HG03432 (cell line): ENCODE measurements at regions not wholly inside any gene's neighbourhood (a gene's known extent, or its start where the extent isn't known, plus 50 kb on each side); places are given as distances from the start of the nearest gene placed in this dataset.
"Not testable (repeated sequence)": the region's sequence is repeated elsewhere in the genome, so short reads cannot be mapped to it uniquely, and the experiment has no call there.

Source experiments
- ATAC-seq: cut with Tn5 transposase; IDR thresholded peaks from one replicate; pipeline ENCODE4 v1.9.1; 2021; ENCODE audit warnings: mild to moderate bottlenecking, moderate library complexity; ENCODE audit not compliant: unreplicated experiment

DNA sequence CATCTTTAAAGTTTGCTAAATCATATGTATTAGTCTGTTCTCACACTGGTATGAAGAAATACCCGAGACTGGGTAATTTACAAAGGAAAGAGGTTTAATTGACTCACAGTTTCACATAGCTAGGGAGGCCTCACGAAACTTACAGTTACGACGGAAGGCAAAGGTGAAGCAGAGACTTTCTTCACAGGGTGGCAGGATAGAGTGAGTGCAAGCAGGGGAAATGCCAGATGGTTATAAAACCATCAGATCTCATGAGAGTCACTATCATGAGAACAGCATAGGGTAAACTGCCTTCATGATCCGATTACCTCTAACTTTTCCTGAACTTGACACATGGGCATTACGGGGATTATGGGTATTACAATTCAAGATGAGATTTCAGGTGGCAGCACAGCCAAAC, 1075.2 kb upstream of the NRXN1 start:
- no peak for ATAC-seq

DNA sequence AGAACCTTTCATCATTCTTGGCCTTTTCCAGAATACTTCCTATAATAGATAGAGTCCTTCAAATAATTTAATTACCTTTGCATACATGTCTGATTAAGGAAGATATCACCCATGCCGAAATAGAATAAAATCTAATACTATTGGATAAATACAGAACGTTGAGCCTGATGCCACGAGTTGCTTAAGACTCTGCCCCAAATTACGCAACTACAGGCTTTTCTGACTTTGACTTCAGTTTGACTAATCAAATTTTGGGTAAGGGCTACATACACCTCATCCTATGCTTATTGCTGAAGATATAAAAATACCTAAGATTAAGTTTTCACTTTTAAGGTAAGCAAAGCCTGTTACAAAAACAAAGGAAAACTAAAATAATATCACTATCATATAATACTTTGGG, 1065.1 kb upstream of the NRXN1 start:
- no peak for ATAC-seq

DNA sequence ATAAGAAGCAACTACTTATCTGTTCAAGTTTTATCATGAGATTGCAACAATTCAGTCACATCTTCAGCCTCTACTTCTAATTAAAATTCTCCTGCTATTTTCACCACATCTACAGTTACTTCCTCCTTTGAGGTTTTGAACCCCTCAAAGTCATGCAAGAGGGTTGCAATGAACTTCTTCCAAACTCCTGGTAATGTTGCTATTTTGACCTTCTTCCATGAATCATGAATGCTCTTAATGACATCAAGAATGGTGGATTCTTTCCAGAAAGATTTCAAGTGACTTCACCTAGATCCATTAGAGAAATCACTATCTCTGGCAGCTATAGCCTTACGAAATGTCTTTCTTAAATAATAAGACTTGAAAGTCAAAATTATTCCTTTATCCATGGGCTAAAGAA, 1052.8 kb upstream of the NRXN1 start:
- no peak for ATAC-seq

DNA sequence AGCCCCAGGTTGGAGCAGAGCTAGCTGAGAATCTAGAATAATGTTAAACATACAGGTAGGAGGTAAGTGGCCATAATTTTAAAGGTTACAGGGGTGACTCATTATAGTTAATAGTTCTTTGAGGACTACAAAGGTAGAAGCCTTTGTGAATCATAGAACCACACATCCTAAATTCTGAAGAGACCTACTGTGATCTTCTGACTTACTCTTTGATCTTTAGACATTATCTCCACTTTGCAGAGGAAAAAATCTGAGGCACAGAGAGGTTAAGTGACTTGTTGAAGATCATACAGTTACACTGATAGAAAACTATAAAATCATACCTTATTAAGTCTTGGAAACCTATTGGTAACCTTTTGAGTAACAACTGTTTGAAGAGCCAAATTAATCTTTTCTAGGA, 1051.3 kb upstream of the NRXN1 start:
- no peak for ATAC-seq

DNA sequence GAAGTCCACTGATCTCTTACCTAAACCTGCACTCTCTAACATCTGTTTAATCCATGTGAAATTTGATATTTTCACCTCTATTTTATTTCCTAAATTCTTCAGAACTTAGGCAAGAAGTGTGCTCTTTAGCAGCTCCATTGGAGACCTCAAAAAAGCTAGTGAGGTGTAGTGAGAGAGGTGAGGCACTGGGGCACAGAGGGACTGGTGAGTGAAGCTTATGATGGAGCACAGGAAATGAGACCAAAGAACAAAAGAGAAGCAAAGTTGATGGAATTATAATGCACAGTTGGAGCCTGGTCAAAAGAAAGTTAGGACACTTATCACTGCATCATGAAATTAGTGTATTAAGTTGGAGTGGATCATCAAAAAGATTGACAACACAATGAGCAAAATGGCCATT, 1050.7 kb upstream of the NRXN1 start:
- no peak for ATAC-seq

DNA sequence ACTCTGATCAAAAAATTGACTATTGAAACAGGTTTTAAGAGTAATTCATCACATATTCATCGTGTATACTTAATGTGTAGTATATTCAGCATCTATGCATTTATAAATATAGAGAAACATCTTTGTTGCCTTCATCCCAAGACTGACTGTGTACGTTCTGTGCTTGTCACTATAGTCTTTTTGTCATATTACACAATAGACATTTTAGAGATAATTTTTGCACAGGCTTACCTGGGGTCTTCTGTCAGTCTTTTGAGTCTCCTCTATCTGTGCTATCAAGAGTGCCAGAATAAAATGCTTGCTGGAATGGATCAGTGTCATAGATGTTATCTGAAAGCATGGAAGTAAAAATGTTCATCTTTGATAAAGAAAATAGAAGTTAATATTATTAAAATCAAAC, 1047.7 kb upstream of the NRXN1 start:
- ATAC-seq = no peak

DNA sequence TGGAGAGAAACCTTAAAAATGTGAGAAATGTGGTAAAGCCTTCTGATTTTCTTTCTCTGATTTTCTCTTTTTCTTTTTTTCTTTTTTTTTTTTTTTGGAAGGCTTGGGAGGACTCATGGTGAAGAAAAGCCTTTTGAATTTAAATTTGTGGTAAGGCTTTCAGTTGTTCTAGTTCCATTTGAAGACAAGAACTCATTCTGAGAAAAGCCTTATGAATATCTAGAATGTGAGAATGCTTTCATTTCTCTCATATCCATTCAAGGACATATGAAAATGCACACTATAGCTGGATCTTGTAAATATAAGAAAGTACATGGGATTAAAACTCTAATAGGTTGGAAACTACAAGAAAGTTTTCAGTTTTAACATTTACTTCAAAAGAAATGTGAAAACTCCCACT, 1045.2 kb upstream of the NRXN1 start:
- ATAC-seq = peak; percentile 63

DNA sequence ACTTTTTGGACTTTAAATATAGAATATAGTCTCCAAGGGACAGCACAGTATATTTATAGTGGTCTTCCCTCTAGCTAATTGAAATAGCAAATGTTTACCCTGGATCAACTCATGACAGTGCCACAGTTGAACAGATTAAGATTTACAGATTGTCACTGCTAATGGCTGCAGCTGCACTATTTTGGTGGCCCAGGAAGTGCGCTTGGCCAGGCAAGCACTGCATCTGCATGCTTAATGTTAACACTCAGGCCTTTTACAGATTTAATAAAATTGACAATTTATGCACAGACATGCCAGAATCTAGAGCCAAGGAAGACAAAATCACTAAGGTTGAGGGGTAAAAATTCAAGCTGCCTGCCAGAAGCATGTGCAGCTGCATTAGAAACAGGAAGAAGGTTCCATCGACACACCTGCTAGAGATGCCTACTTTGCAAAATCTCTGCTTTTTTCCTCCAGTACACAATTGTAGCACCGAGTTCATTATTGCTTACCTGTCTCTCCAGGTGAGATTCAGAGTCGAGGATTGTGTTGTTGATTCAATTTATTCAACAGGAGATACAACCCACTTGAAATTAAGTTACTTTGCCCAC, 1042.3 kb upstream of the NRXN1 start:
- ATAC-seq = peak; percentile 57

DNA sequence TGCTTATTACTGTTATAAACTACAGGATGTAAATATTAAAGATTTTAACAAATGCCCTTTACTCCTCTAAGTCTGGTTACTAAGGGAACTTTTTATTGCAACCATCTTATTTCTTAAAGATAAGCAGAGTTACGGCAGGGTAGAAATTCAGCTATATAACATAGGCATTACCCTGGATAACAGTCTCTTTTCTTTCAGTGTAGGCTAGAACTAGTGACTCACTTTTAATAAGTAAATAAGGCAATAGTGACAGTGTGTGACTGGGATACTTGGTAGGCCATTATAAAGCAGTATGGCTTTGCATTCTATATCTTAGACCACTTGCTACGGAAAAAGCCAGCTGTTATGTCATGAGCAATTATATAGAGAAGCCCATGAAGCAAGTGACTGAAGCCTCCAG, 1041.0 kb upstream of the NRXN1 start:
- ATAC-seq = no peak

DNA sequence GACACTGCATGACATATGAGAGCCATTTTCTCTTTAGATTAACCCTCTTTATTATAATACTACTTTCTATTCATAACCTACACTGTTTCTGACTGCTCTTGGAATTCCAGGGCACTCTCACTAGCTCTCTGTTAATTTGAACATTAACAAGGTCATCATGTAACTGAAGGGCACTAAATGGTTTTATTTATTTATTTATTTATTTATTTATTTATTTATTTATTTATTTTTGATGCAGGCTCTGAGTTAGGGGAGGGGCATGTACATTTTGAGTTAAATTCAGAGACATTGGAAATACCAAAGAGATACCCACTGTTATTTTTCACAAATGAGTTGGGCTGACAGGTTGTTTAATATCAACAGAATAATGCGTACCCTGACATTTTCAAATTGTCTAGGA, 1038.7 kb upstream of the NRXN1 start:
- no peak for ATAC-seq

DNA sequence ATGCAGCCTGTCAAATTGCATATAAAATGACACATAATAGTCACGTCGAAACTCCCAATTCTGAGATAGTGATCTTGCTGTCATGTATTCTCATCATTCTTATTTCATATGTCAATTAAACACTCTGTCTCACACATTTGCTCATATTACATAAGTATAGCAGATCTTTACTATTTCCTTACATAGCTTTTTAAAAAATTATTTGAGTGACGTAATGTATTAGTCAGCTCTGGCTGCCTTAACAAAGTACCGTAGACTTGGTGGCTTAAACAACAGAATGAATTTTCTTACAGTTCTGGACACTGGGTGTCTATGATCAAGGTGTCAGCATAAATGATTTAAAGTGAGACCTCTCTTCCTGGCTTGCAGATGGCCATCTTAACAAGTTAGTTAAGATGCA, 1032.3 kb upstream of the NRXN1 start:
- no peak for ATAC-seq

DNA sequence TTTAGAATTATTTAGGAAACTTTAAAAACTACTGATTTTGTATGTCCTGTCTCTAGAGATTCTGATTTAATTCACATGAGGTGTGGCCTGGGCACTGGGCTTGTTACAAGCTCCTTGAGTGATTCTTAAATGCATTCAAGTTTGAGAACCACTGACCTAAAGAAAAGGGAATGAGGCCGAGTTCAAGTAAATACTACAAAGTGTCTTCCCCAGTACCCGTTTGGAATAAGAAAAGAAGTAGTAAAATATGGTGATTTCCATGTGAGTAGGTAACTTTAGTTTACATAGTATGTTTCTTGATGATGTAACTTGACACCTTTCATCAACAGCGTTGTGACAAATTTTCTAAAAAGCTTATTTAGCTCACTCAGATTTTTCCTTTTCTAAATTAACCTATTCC, 1022.9 kb upstream of the NRXN1 start:
- ATAC-seq = no peak

DNA sequence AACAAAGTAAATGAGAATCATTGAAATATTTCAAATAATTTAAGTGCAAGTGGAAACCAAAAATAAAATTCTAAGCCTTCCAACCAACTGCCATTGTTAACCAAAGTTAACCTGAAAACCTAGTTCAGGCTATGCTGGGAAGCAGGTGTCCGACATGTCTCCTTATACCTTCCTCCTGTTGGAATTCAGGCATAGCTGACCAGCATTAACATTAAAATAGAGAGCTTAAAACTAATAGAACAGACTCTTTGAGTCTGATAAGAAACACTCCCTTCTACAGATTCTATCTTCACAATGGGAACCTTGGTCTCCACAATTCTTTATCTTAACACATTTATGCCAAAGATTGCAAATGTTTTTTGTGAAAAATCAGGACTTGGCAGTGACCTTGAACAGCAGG, 1004.9 kb upstream of the NRXN1 start:
- no peak for ATAC-seq

DNA sequence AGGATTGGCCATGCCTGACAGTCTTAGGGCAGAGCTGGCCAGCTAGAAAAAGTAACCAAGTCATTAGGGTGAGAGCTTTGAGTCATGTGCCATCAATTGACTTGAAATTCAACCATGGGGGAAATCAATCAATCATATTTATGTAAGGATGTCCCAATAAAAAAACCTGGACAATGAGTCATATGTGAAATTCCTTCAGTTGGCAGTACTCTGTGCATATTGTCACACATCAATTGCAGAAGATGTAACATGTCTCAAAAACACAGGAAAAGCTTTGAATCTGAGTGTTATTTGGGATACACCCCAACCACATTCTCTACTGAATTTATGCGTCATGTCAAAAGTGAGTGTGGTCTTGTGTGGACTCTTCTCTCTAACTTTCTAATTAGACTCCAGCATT, 1004.1 kb upstream of the NRXN1 start:
- no peak for ATAC-seq

DNA sequence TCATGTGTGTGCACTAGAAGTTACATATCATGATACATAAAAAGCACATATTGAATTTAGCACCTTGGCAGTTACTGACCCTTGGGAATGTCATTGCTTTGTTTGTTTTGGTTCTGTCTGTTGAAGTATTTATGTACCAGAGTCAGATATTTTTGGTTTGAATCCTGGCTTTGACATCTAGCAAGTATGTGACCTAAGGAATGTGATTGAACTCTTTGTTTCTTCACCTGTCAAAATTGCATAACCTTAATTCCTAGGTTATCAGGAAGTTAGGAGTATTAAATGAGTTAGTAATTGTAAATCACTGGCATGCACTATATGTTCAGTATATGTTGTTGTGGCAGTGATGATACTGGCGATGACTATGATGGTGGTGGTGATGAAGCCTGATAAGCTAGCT, 1003.5 kb upstream of the NRXN1 start:
- ATAC-seq = no peak

DNA sequence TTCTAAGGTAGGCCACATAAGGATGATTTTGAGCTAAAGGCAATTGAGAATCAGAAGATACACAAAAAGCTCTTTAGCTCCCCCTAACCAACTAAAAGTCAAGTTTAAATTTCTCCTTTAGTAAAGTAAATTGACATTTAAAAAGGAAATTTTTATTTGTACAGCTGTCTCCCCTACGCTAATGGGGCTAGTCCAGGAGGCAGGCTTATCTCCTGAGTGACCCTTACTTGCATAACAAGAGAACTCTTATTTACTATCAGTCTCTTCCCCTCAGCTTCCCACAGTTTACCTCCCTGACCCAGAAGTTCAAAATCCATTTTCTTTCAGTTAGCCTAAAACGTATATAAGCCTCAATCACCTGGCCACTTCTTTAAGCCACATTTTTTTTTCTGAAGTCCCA, 1002.8 kb upstream of the NRXN1 start:
- ATAC-seq = no peak

DNA sequence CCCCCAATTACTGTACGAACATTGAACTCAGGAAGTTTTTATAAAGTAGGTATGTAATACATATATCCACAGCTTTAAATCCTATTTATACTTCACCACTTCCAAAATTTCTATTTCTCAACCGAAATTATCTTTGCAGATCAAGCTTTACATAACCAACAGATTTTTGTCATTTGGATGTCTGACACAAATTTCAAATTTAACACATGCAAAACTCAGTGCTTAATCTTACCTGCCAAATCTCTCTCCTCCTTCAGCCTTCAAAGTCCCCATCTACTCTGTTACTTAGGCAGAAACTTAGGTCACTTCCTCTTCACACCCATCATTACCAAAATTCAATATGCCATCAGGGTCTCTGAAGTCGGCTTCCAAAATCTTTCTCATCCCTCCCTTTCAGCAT, 990.1 kb upstream of the NRXN1 start:
- ATAC-seq = no peak

DNA sequence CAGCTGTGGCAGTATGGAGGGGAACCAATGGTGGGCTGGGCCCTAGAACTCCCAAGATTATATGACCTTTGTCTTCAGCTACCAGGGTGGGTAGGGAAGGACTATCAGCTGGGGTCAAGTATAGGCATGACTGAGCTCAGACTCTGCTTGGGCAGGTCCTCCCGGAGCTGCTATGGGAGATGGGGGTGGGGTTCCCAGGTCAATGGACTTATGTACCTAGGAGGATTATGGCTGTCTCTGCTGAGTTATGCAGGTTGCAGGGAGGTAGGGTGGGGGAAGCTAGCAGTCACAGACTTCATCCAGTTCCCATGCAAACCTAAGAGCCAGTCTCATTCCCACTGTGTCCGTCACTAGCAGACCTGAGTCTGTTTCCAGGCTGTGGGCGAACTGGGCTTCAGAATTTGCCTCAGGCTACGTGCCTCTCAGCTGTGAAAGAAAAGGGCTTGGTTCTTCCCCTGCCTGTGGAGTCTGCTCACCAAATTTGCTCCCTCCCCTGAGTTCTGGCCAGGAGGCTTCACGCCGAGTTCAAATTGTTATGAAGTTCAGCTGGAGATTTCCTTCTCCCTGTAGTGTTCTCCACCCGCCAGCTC, 985.8 kb upstream of the NRXN1 start:
- ATAC-seq = no peak

DNA sequence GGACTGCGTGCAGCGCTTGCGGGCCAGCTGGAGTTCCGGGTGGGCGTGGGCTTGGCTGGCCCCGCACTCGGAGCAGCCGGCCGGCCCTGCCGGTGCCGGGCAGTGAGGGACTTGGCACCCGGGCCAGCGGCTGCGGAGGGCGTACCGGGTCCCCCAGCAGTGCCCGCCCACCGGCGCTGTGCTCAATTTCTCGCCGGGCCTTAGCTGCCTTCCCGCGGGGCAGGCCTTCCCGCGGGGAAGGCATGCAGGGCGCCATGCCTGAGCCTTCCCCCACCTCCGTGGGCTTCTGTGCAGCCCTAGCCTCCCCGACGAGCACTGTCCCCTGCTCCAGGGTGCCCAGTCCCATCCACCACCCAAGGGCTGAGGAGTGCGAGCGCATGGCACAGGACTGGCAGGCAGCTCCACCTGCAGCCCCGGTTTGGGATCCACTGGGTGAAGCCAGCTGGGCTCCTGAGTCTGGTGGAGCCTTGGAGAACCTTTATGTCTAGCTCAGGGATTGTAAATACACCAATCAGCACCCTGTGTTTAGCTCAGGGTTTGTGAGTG, 975.0 kb upstream of the NRXN1 start:
- ATAC-seq = not testable (repeated sequence)

DNA sequence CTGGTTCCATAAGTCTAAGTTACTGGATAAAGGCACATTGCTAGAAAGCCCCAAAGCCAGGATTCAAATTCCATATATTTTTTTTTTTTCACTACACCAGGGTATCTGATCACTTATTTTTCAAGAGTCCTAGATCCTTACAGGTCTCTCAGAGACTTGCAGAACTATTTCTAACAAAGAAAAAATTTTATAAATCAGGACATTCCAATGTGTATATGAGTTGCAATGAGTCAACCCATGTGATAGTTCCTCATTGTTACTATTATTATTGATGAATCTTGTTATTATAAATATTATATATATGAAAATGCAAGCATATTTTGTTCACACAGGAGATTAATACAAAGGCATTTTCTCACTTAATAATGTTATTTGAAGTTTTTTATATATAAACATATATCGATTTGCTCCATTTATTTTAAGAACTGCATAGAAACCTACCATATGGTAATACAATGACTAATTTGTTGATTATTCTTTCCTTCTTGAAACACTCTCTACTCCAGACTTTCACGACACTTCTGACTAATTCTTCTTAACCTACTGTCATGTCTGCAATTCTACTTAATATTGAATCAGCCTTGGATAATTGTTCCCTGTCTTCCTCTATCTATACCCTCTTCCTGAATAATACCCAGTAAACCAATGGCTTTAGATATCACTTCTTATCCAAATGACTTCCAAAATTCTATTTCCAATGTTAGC, 968.4 kb upstream of the NRXN1 start:
- no peak for ATAC-seq

DNA sequence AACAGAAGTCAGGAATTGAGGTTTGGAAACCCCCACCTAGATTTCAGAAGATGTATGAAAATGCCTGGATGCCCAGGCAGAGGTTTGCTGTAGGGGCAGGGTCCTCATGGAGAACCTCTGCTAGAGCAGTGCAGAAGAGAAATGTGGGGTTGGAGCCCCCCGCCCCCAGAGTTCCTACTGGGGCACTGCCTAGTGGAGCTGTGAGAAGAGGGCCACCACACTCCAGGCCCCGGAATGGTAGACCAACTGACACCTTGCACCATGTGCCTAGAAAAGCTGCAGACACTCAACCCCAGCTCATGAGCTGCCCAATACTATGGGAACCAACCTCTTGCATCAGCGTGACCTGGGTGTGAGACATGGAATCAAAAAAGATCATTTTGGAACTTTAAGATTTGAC, 967.0 kb upstream of the NRXN1 start:
- no peak for ATAC-seq

DNA sequence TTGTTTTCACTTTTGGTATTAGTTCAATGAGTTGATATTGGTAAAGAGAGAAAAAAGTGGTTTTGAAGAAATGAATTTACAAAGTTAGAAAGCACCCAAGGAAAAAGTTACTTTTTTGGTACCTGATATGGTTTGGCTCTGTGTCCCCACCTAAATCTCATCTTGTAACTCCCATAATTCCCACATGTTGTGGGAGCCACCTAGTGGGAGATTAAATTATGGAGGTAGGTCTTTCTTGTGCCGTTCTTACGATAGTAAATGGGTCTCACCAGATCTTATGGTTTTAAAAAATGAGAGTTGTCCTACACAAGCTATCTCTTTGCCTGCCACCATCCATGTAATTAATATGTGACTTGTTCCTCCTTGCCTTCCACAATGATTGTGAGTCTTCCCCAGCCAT, 965.6 kb upstream of the NRXN1 start:
- no peak for ATAC-seq
